ENCODE measurements at regions not wholly inside any gene's neighbourhood (a gene's known extent, or its start where the extent isn't known, plus 50 kb on each side); places are given as distances from the start of the nearest gene placed in this dataset.

- H3K4me3 ChIP-seq: no peak overlapping the region
- no peaks in the 10 kb centered on the region for H3K36me3 ChIP-seq (ENCODE audit: low read depth)
- TF ChIP-seq CTCF (IDR thresholded peaks at IDR 0.05): no peak
- H3K4me1 ChIP-seq (ENCODE audit: low read depth): no peaks in the 10 kb centered on the region
- no peaks in the 10 kb centered on the region for H3K9me3 ChIP-seq
- no peak for ATAC-seq
- no peak for DNase-seq
- intact Hi-C loops (cut with DNase I, micrococcal nuclease): no loop called here
Observed at GRCh38 chr1:166484471-166484870, 317.7 kb upstream of the FAM78B start.

GRCh38 chr1:166484871-166485270 is 318.1 kb upstream of the FAM78B start:
- Histone ChIP-seq H3K36me3 (ENCODE audit: low read depth) (no peaks in the 10 kb centered on the region), H3K4me1 (ENCODE audit: low read depth) (no peaks in the 10 kb centered on the region), H3K9me3 (no peaks in the 10 kb centered on the region), H3K4me3 (no peak overlapping the region)
- intact Hi-C loops (cut with DNase I, micrococcal nuclease): no loop called here
- ATAC-seq (no peak), DNase-seq (no peak)
- no peak for TF ChIP-seq CTCF (IDR thresholded peaks at IDR 0.05)

- Histone ChIP-seq H3K36me3 (ENCODE audit: low read depth) (no peaks in the 10 kb centered on the region), H3K4me1 (ENCODE audit: low read depth) (no peaks in the 10 kb centered on the region), H3K4me3 (no peak overlapping the region), H3K9me3 (no peaks in the 10 kb centered on the region)
- intact Hi-C loops (cut with DNase I, micrococcal nuclease): no loop called here
- no peak for TF ChIP-seq CTCF (IDR thresholded peaks at IDR 0.05)
- ATAC-seq (no peak), DNase-seq (no peak)
Observed at GRCh38 chr1:166485620-166486019, 318.8 kb upstream of the FAM78B start.

DNA sequence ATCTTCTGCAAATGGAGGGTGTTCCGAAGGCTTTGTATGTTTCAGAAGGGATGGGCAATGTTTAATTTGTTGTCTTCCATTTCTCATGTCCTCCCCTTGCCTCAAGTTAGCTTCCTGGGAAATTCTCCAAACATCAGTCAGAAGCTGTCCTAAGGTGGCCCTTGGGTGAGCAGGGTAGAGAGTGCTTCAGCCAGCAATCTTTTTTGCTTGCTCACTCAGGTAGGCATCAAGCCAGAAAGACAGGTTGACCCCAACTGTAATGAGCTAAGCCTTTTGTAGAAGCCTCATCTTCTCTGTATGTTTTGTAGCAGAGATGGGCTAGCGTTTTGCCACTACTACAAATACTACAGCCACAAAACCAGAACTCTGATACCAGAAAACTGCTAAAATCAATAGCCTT is 321.5 kb upstream of the FAM78B start:
- H3K4me1 ChIP-seq (ENCODE audit: low read depth): no peaks in the 10 kb centered on the region
- H3K9me3 ChIP-seq: no peaks in the 10 kb centered on the region
- DNase-seq (no peak), ATAC-seq (no peak)
- TF ChIP-seq CTCF (IDR thresholded peaks at IDR 0.05): no peak
- intact Hi-C loops (cut with DNase I, micrococcal nuclease): no loop called here
- no peaks in the 10 kb centered on the region for H3K36me3 ChIP-seq (ENCODE audit: low read depth)
- no peak overlapping the region for H3K4me3 ChIP-seq

DNA sequence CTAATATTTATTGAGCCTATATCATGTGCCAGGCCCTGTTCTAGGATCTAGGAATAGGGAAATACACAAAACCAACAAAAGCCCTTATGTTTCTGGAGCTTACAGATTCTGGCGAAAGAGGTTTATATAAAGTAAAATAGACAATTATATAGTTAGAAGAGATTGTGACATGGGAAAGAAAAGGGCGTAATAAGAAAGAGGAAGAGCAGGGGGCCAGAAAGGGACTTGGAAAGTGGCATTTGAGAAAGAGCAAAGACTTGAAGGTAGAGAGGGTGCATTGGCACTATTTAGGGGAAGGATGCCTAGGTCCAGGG is 322.5 kb upstream of the FAM78B start:
- Histone ChIP-seq H3K4me1 (ENCODE audit: low read depth) (no peaks in the 10 kb centered on the region), H3K4me3 (no peak overlapping the region), H3K36me3 (ENCODE audit: low read depth) (no peaks in the 10 kb centered on the region), H3K9me3 (no peaks in the 10 kb centered on the region)
- DNase-seq (no peak), ATAC-seq (no peak)
- TF ChIP-seq CTCF (IDR thresholded peaks at IDR 0.05): no peak
- intact Hi-C loops (cut with DNase I, micrococcal nuclease): no loop called here

DNA sequence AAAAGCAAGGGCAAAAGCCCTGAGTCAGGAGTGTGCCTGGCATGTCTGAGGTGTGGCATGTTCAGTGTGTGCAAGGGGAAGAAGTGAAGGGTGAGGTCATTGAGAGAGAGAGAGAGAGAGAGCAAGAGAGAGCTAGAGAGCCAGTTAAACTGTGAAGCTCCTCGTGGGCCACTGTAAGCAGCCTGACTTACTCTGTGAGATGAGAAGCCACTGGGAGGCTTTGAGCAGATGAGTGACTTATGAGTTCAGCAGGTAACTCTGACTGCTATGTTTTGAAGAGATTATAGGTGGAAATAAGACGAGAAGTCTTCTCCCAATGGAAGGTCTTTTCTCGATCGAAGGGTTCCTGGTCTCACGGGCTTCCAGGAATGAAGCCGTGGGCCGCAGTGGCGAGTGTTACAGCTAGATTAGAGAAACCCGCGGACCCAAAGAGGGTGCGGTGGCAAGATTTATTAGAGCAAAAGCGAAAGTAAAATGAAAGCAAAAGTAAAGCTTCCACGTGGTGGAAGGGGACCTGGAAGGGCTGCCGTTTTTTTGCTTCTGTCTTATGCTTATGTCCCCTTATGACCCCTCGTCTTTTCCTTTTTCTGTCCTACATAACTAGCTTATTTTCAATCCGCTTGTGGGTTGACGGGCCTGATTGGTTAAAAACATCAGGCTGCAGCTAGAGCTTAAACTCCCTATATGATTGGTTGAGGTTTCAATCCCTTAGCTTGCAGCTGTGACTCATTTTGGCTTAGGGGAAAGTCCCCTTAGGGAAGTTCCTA is 323.1 kb upstream of the FAM78B start:
- Histone ChIP-seq H3K4me3 (no peak overlapping the region), H3K9me3 (no peaks in the 10 kb centered on the region), H3K36me3 (ENCODE audit: low read depth) (no peaks in the 10 kb centered on the region), H3K4me1 (ENCODE audit: low read depth) (no peaks in the 10 kb centered on the region)
- intact Hi-C loops (cut with DNase I, micrococcal nuclease): no loop called here
- ATAC-seq (peak; percentile 84), DNase-seq (peak in 2 of 3 donors; percentile 40 to 48)
- no peak for TF ChIP-seq CTCF (IDR thresholded peaks at IDR 0.05)

All from mucosa of descending colon (tissue), 3 donors.